Fibroblast of skin of back (primary cell): ENCODE measurements at regions not wholly inside any gene's neighbourhood (a gene's known extent, or its start where the extent isn't known, plus 50 kb on each side); places are given as distances from the start of the nearest gene placed in this dataset.

Source experiments
- DNase-seq: peaks from one replicate; pipeline ENCODE4 v3.0.0-alpha.2; 2013

- DNase-seq, result no peak
These were observed 51.3 kb upstream of the CNKSR3 start for GRCh38 chr6:154561750-154562149.

GRCh38 chr6:154565331-154565730 lies 54.8 kb upstream of the CNKSR3 start:
- no peak for DNase-seq

GRCh38 chr6:154566866-154567265 lies 56.4 kb upstream of the CNKSR3 start:
- DNase-seq, result no peak

GRCh38 chr6:154567695-154568220 lies 57.3 kb upstream of the CNKSR3 start:
- no peak for DNase-seq

- no peak for DNase-seq
These were observed 58.8 kb upstream of the CNKSR3 start for GRCh38 chr6:154569156-154569862.

- DNase-seq, result no peak
These were observed 60.0 kb upstream of the CNKSR3 start for GRCh38 chr6:154570505-154570904.

- DNase-seq, result no peak
These were observed 62.1 kb upstream of the CNKSR3 start for GRCh38 chr6:154572556-154572955.

- no peak for DNase-seq
These were observed 67.6 kb upstream of the CNKSR3 start for GRCh38 chr6:154578004-154578559.

GRCh38 chr6:154579046-154579445 lies 68.6 kb upstream of the CNKSR3 start:
- no peak for DNase-seq

- no peak for DNase-seq
These were observed 69.0 kb upstream of the CNKSR3 start for GRCh38 chr6:154579485-154579884.

- no peak for DNase-seq
These were observed 70.1 kb upstream of the CNKSR3 start for GRCh38 chr6:154580397-154581135.

- no peak for DNase-seq
These were observed 72.2 kb upstream of the CNKSR3 start for GRCh38 chr6:154582696-154583095.

GRCh38 chr6:154583546-154584188 lies 73.2 kb upstream of the CNKSR3 start:
- DNase-seq, result no peak

- DNase-seq, result no peak
These were observed 80.3 kb upstream of the CNKSR3 start for GRCh38 chr6:154590756-154591155.

GRCh38 chr6:154591234-154591633 lies 80.7 kb upstream of the CNKSR3 start:
- DNase-seq, result no peak

- DNase-seq, result no peak
These were observed 81.8 kb upstream of the CNKSR3 start for GRCh38 chr6:154592199-154592860.

GRCh38 chr6:154593122-154593521 lies 82.6 kb upstream of the CNKSR3 start:
- DNase-seq, result no peak

GRCh38 chr6:154594496-154595198 lies 84.2 kb upstream of the CNKSR3 start:
- no peak for DNase-seq

GRCh38 chr6:154595538-154595937 lies 85.1 kb upstream of the CNKSR3 start:
- DNase-seq, result no peak

GRCh38 chr6:154596009-154596408 lies 85.5 kb upstream of the CNKSR3 start:
- no peak for DNase-seq

GRCh38 chr6:154596701-154597100 lies 86.2 kb upstream of the CNKSR3 start:
- no peak for DNase-seq

- DNase-seq, result no peak
These were observed 87.9 kb upstream of the CNKSR3 start for GRCh38 chr6:154598399-154598798.
